ENCODE measurements at regions not wholly inside any gene's neighbourhood (a gene's known extent, or its start where the extent isn't known, plus 50 kb on each side); places are given as distances from the start of the nearest gene placed in this dataset.

DNA sequence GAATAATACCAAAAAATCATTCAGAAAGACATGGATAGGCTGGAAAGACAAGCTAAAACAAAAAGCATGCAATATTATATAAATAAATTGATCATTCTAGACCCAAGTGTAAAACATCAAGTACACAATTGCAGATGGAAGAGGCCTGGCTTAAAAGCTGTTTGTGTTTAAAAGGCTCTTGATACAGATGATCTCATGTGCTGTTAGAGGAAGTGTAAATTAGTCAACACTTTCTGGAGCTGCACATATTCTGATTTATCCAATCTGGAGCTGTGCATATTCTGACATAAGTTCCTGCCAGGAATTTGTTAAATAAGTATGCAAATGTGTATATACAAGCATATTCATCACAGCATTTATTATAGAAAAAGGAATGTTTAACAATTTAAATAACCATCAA, 273.1 kb downstream of the RPS29 start:
- H3K79me2 ChIP-seq (ENCODE audit: insufficient read depth, low read length) = no peaks in the 10 kb centered on the region
- H3K4me3 ChIP-seq (ENCODE audit: low read depth, low read length, poor library complexity, severe bottlenecking) = no peak overlapping the region
- no peaks in the 10 kb centered on the region for H3K4me1 ChIP-seq (ENCODE audit: insufficient read depth, low read length, severe bottlenecking)
- no peak overlapping the region for H3K27ac ChIP-seq (ENCODE audit: low read depth, low read length, poor library complexity, severe bottlenecking)
- H2AFZ ChIP-seq (ENCODE audit: low read length) = no peak overlapping the region
- H4K20me1 ChIP-seq (ENCODE audit: insufficient read depth, low read length) = no peaks in the 10 kb centered on the region
- H3K9me2 ChIP-seq (ENCODE audit: low read depth, low read length) = no peaks in the 10 kb centered on the region
- no peaks in the 10 kb centered on the region for H3K27me3 ChIP-seq (ENCODE audit: insufficient read depth, low read length)
- H3K36me3 ChIP-seq (ENCODE audit: insufficient read depth, low read length) = no peaks in the 10 kb centered on the region
- TF ChIP-seq, protein P1, sequence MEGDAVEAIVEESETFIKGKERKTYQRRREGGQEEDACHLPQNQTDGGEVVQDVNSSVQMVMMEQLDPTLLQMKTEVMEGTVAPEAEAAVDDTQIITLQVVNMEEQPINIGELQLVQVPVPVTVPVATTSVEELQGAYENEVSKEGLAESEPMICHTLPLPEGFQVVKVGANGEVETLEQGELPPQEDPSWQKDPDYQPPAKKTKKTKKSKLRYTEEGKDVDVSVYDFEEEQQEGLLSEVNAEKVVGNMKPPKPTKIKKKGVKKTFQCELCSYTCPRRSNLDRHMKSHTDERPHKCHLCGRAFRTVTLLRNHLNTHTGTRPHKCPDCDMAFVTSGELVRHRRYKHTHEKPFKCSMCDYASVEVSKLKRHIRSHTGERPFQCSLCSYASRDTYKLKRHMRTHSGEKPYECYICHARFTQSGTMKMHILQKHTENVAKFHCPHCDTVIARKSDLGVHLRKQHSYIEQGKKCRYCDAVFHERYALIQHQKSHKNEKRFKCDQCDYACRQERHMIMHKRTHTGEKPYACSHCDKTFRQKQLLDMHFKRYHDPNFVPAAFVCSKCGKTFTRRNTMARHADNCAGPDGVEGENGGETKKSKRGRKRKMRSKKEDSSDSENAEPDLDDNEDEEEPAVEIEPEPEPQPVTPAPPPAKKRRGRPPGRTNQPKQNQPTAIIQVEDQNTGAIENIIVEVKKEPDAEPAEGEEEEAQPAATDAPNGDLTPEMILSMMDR (IDR thresholded peaks at IDR 0.05; ENCODE audit: low read length) = no peak
- no peak for TF ChIP-seq EZH2 (IDR thresholded peaks at IDR 0.05; ENCODE audit: borderline replicate concordance, low read length)
- H3F3A ChIP-seq (ENCODE audit: insufficient read depth, low read length) = no peaks in the 10 kb centered on the region
- H3K9me3 ChIP-seq (ENCODE audit: low read length) = no peaks in the 10 kb centered on the region
- H3K9ac ChIP-seq (ENCODE audit: low read length) = no peak overlapping the region
- H3K4me2 ChIP-seq (ENCODE audit: low read length) = no peak overlapping the region

DNA sequence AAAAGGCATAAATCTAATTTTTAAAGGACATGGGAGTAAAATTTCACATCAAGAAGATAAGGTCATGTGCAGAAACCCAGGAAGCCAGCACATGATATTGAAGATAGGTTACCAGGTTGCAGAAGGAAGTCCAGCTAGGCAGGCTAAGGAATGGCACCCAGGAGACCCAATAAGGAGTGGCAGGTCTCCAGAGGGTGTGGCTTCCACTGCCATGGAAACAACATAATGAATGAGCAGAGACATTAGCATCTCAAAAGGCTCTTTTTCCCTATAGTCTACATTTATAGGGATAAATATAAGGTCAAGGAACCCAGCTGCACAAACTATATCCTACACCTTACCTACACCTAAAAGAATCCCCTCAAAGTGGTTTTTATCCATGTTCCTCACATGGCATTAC, 275.9 kb downstream of the RPS29 start:
- no peaks in the 10 kb centered on the region for H4K20me1 ChIP-seq (ENCODE audit: insufficient read depth, low read length)
- TF ChIP-seq, protein P1 (IDR thresholded peaks at IDR 0.05; ENCODE audit: low read length) = no peak
- TF ChIP-seq EZH2 (IDR thresholded peaks at IDR 0.05; ENCODE audit: borderline replicate concordance, low read length) = no peak
- H3K4me1 ChIP-seq (ENCODE audit: insufficient read depth, low read length, severe bottlenecking) = no peaks in the 10 kb centered on the region
- H3K27ac ChIP-seq (ENCODE audit: low read depth, low read length, poor library complexity, severe bottlenecking) = no peak overlapping the region
- no peaks in the 10 kb centered on the region for H3K9me3 ChIP-seq (ENCODE audit: low read length)
- H3K36me3 ChIP-seq (ENCODE audit: insufficient read depth, low read length) = no peaks in the 10 kb centered on the region
- H3K4me3 ChIP-seq (ENCODE audit: low read depth, low read length, poor library complexity, severe bottlenecking) = no peak overlapping the region
- no peaks in the 10 kb centered on the region for H3K79me2 ChIP-seq (ENCODE audit: insufficient read depth, low read length)
- H3K9ac ChIP-seq (ENCODE audit: low read length) = no peak overlapping the region
- no peak overlapping the region for H2AFZ ChIP-seq (ENCODE audit: low read length)
- no peaks in the 10 kb centered on the region for H3K9me2 ChIP-seq (ENCODE audit: low read depth, low read length)
- no peaks in the 10 kb centered on the region for H3F3A ChIP-seq (ENCODE audit: insufficient read depth, low read length)
- no peak overlapping the region for H3K4me2 ChIP-seq (ENCODE audit: low read length)
- H3K27me3 ChIP-seq (ENCODE audit: insufficient read depth, low read length) = no peaks in the 10 kb centered on the region

DNA sequence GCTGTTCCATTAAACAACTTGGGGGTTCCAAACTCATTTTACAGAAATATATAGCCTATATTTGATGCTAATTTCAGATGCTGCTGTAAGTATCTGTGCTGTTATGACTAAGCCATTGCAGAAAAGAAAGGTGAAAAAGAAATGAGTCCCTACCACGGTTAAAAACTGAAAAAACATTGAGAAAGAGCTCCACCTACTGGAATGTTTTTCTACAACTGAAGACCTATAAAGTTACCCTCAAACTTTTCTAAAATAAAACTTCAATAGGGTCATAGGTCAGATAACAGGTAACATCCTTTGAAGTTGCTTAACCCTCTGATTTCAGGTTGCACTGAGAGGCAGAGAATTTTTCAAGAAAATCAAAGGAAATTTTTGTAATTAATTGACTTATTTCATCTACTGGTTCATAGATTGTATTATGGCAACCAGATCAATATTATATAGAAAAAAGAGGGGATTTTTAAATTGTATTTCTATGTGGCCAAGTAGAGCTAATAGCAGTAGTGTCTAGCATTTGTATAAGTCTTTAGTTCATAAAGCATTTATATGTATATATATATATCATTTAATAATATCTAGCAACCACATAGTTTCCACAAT, 279.9 kb downstream of the RPS29 start:
- Histone ChIP-seq H3K27me3 (ENCODE audit: insufficient read depth, low read length) (no peaks in the 10 kb centered on the region), H3K4me3 (ENCODE audit: low read depth, low read length, poor library complexity, severe bottlenecking) (no peak overlapping the region), H2AFZ (ENCODE audit: low read length) (no peak overlapping the region), H3K79me2 (ENCODE audit: insufficient read depth, low read length) (no peaks in the 10 kb centered on the region), H3K4me1 (ENCODE audit: insufficient read depth, low read length, severe bottlenecking) (no peaks in the 10 kb centered on the region), H3K9me2 (ENCODE audit: low read depth, low read length) (no peaks in the 10 kb centered on the region), H4K20me1 (ENCODE audit: insufficient read depth, low read length) (no peaks in the 10 kb centered on the region), H3K36me3 (ENCODE audit: insufficient read depth, low read length) (no peaks in the 10 kb centered on the region), H3K4me2 (ENCODE audit: low read length) (no peak overlapping the region), H3K27ac (ENCODE audit: low read depth, low read length, poor library complexity, severe bottlenecking) (no peak overlapping the region), H3F3A (ENCODE audit: insufficient read depth, low read length) (no peaks in the 10 kb centered on the region), H3K9me3 (ENCODE audit: low read length) (no peaks in the 10 kb centered on the region), H3K9ac (ENCODE audit: low read length) (no peak overlapping the region)
- no peak for TF ChIP-seq EZH2 (IDR thresholded peaks at IDR 0.05; ENCODE audit: borderline replicate concordance, low read length)
- TF ChIP-seq, protein P1 (IDR thresholded peaks at IDR 0.05; ENCODE audit: low read length) = peak; percentile 61
